Mesendoderm (in vitro differentiated cells): ENCODE measurements at regions not wholly inside any gene's neighbourhood (a gene's known extent, or its start where the extent isn't known, plus 50 kb on each side); places are given as distances from the start of the nearest gene placed in this dataset.

Experiments used
- DNase-seq: peaks from one replicate; pipeline ENCODE4 v3.0.0; 2013
- H2AK5ac ChIP-seq: 2 replicates; pipeline ENCODE4 v1.6.1; 2013; ENCODE audit warnings: low read length, inconsistent platforms
- H2BK120ac ChIP-seq: 2 replicates; pipeline ENCODE4 v1.6.1; 2013; ENCODE audit warnings: low read depth, mild to moderate bottlenecking, low read length, moderate library complexity, mixed read lengths
- H2BK15ac ChIP-seq: replicated peaks from 2 replicates; pipeline ENCODE4 v1.6.1; 2013; ENCODE audit warnings: low read depth, mild to moderate bottlenecking, moderate library complexity
- H2BK5ac ChIP-seq: 2 replicates; pipeline ENCODE4 v1.6.1; 2013; ENCODE audit warnings: low read length, inconsistent platforms
- H3K18ac ChIP-seq: 2 replicates; pipeline ENCODE4 v1.6.1; 2013; ENCODE audit warnings: mild to moderate bottlenecking, low read length, mixed read lengths
- H3K23ac ChIP-seq: one replicate; pipeline ENCODE4 v1.6.1; 2013; ENCODE audit warnings: low read length
- H3K27ac ChIP-seq: 2 replicates; pipeline ENCODE4 v1.5.1; 2013; ENCODE audit warnings: low read depth, mild to moderate bottlenecking, inconsistent platforms, low read length, moderate library complexity
- H3K27me3 ChIP-seq: 2 replicates; pipeline ENCODE4 v1.6.1; 2013; ENCODE audit warnings: low read length, control low read depth, mild to moderate bottlenecking, inconsistent platforms; ENCODE audit not compliant: insufficient read depth, poor library complexity
- H3K36me3 ChIP-seq: 2 replicates; pipeline ENCODE4 v1.6.1; 2013; ENCODE audit warnings: low read length, inconsistent platforms; ENCODE audit not compliant: control insufficient read depth, insufficient read depth
- H3K4ac ChIP-seq: one replicate; pipeline ENCODE4 v1.6.1; 2013; ENCODE audit warnings: low read depth, mild to moderate bottlenecking, low read length, moderate library complexity
- H3K4me1 ChIP-seq: 2 replicates; pipeline ENCODE4 v1.6.1; 2013; ENCODE audit warnings: low read depth, low read length, inconsistent platforms; ENCODE audit not compliant: control insufficient read depth
- H3K4me2 ChIP-seq: 2 replicates; pipeline ENCODE4 v1.6.1; 2013; ENCODE audit warnings: low read length
- H3K4me3 ChIP-seq: 2 replicates; pipeline ENCODE4 v1.5.1; 2013; ENCODE audit warnings: mild to moderate bottlenecking, low read length
- H3K56ac ChIP-seq: one replicate; pipeline ENCODE4 v1.6.1; 2013; ENCODE audit warnings: low read length
- H3K79me1 ChIP-seq: 2 replicates; pipeline ENCODE4 v1.6.1; 2013; ENCODE audit warnings: low read length, inconsistent platforms
- H3K79me2 ChIP-seq: 2 replicates; pipeline ENCODE4 v1.6.1; 2013; ENCODE audit warnings: mild to moderate bottlenecking, low read length; ENCODE audit not compliant: control insufficient read depth, insufficient read depth
- H3K9ac ChIP-seq: 2 replicates; pipeline ENCODE4 v1.6.1; 2013; ENCODE audit warnings: low read length, inconsistent platforms
- H4K5ac ChIP-seq: one replicate; pipeline ENCODE4 v1.6.1; 2013; ENCODE audit warnings: low read length
- H4K8ac ChIP-seq: one replicate; pipeline ENCODE4 v1.6.1; 2013; ENCODE audit warnings: low read depth, mild to moderate bottlenecking, control low read depth, low read length, moderate library complexity
- WGBS: extraction: QIAGEN DNeasy Blood & Tissue Kit; methylation state at CpG from one replicate; pipeline ENCODE4 v1.1.7; 2013; ENCODE audit warnings: low lambda C conversion rate, missing lambda C conversion rate; ENCODE audit not compliant: insufficient coverage; ENCODE audit errors: extremely low coverage; 5-methylcytosine and 5-hydroxymethylcytosine counted together

DNA sequence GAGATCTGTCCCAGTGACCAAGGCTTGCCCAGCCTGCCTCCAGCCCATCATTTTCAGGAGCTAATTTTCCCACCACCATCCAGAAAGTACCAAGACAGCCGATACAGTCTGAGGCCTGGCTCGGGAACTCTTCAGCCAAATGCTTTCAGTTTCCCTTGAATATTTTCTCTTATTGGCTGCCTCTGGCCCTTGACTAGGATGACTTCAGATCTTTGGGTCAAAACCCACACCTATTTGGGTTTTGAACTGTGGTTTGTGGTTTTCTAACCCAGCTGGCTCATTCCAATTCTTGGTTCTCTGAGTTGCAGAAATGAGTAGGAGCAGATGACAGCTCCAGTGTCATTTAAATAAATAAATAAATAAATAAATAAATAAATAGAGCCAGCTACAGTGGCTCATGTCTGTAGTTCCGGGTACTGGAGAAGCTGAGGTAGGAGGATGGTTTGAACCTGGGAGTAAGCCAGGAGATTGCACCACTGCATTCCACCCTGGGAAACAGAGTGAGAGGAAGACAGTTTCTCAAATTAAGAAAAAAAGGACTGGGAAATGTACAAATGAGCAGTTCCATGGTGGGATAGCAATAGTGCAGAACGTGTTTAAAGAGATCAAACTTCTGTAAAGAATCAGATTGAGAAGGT is 465.0 kb upstream of the SOX11 start:
- Histone ChIP-seq H3K36me3 (no peaks in the 10 kb centered on the region), H2BK120ac (no peak overlapping the region), H3K79me1 (no peaks in the 10 kb centered on the region), H3K79me2 (no peaks in the 10 kb centered on the region), H3K18ac (no peak overlapping the region), H4K5ac (no peak overlapping the region), H3K56ac (no peak overlapping the region), H3K23ac (no peak overlapping the region), H2BK15ac (no peak overlapping the region), H3K9ac (no peak overlapping the region), H3K4me3 (no peak overlapping the region), H3K4ac (no peak overlapping the region), H2AK5ac (no peak overlapping the region), H2BK5ac (no peak overlapping the region), H4K8ac (no peak overlapping the region), H3K4me1 (no peaks in the 10 kb centered on the region), H3K4me2 (no peak overlapping the region), H3K27ac (no peak overlapping the region), H3K27me3 (no peaks in the 10 kb centered on the region)
- no CpG with 5 or more reads among the region's 4 CpGs for WGBS
- no peak for DNase-seq

DNA sequence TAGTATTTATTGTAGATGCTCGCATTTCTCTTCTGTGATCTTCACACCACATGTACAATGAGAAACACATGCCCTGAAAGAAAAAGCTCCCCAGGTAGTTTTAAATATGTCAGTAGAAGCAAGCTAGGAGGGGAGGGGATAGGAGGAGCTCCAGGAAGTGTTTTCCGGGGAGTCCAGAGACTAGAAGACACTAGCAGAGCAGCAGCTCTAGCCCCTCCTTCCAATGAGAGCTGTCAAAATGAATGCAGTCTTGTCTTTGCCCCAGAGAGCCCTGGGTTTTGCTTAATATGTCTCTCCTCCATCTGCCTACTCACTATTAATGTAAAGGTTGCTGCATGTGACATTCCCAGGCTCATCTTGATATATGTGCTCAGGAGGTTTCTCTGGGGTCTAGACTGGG is 462.6 kb upstream of the SOX11 start:
- Histone ChIP-seq H3K4me3 (no peak overlapping the region), H4K5ac (no peak overlapping the region), H4K8ac (no peak overlapping the region), H3K4me1 (no peaks in the 10 kb centered on the region), H3K27ac (no peak overlapping the region), H2BK5ac (no peak overlapping the region), H2BK120ac (no peak overlapping the region), H3K27me3 (no peaks in the 10 kb centered on the region), H3K23ac (no peak overlapping the region), H3K4ac (no peak overlapping the region), H3K36me3 (no peaks in the 10 kb centered on the region), H3K79me1 (no peaks in the 10 kb centered on the region), H2BK15ac (no peak overlapping the region), H3K56ac (no peak overlapping the region), H2AK5ac (no peak overlapping the region), H3K9ac (no peak overlapping the region), H3K79me2 (no peaks in the 10 kb centered on the region), H3K18ac (no peak overlapping the region), H3K4me2 (no peak overlapping the region)
- no peak for DNase-seq
- WGBS = no CpG with 5 or more reads among the region's 2 CpGs

- Histone ChIP-seq H3K9ac (no peak overlapping the region), H2BK5ac (no peak overlapping the region), H2AK5ac (no peak overlapping the region), H3K36me3 (no peaks in the 10 kb centered on the region), H3K4me1 (no peaks in the 10 kb centered on the region), H4K8ac (no peak overlapping the region), H3K23ac (no peak overlapping the region), H3K56ac (no peak overlapping the region), H2BK120ac (no peak overlapping the region), H3K18ac (no peak overlapping the region), H2BK15ac (no peak overlapping the region), H4K5ac (no peak overlapping the region), H3K79me1 (no peaks in the 10 kb centered on the region), H3K4me3 (no peak overlapping the region), H3K27me3 (no peaks in the 10 kb centered on the region), H3K79me2 (no peaks in the 10 kb centered on the region), H3K27ac (no peak overlapping the region), H3K4me2 (no peak overlapping the region), H3K4ac (no peak overlapping the region)
- DNase-seq = no peak
- no CpG with 5 or more reads among the region's 8 CpGs for WGBS
Measured at GRCh38 chr2:5230444-5230843, 461.7 kb upstream of the SOX11 start.

DNA sequence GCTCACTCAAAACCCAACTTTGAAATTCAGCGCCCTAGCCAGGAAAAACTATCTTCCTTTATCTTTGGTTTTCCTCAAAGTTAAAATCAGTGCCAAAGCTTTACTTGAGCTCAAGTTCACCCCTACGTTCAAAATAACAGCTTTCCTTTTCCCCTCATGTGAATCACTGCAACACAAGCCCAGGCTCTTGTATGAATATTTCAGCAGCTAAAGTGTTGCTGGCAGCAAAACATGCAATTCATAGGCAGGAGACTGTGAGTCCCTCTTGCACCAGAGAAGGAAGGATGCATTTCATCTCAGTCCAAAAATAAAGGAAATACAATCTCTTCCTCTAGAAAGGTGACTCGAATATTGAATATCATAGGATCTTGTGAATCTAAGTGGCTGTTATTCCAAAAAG is 461.3 kb upstream of the SOX11 start:
- no peak for DNase-seq
- Histone ChIP-seq H3K36me3 (no peaks in the 10 kb centered on the region), H3K27me3 (no peaks in the 10 kb centered on the region), H4K8ac (no peak overlapping the region), H3K4me2 (no peak overlapping the region), H3K79me2 (no peaks in the 10 kb centered on the region), H3K4me1 (no peaks in the 10 kb centered on the region), H2BK15ac (no peak overlapping the region), H3K4me3 (no peak overlapping the region), H2BK5ac (no peak overlapping the region), H3K4ac (no peak overlapping the region), H2BK120ac (no peak overlapping the region), H3K18ac (no peak overlapping the region), H3K56ac (no peak overlapping the region), H3K9ac (no peak overlapping the region), H2AK5ac (no peak overlapping the region), H3K27ac (no peak overlapping the region), H3K23ac (no peak overlapping the region), H3K79me1 (no peaks in the 10 kb centered on the region), H4K5ac (no peak overlapping the region)
- no CpG with 5 or more reads among the region's 3 CpGs for WGBS

DNA sequence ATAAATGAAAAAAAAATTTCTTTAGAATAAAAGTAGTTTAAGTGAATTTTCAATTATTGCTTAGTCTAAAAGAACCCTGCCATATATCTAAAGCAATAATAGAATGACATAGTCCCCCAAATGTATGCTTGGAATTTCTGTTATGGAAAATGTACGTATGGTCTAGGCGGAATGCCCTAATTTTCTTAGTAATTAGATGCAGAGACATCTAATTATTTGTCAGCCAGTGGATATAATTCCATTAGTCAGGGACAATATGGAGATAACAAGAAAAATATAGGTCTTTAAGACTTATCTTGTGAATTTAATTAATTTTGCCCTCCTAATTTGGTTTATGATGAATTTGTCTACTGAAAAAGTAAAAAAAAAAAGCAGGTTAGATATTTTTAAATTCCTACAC is 460.9 kb upstream of the SOX11 start:
- no peak overlapping the region for H3K56ac ChIP-seq
- H3K4ac ChIP-seq = no peak overlapping the region
- no peak overlapping the region for H2AK5ac ChIP-seq
- H2BK120ac ChIP-seq = no peak overlapping the region
- no peaks in the 10 kb centered on the region for H3K36me3 ChIP-seq
- no peak overlapping the region for H3K4me3 ChIP-seq
- no CpG with 5 or more reads among the region's 2 CpGs for WGBS
- H3K4me1 ChIP-seq = no peaks in the 10 kb centered on the region
- H4K5ac ChIP-seq = no peak overlapping the region
- H3K9ac ChIP-seq = no peak overlapping the region
- no peaks in the 10 kb centered on the region for H3K27me3 ChIP-seq
- H3K18ac ChIP-seq = no peak overlapping the region
- no peak overlapping the region for H4K8ac ChIP-seq
- no peak overlapping the region for H3K4me2 ChIP-seq
- no peaks in the 10 kb centered on the region for H3K79me2 ChIP-seq
- H2BK5ac ChIP-seq = no peak overlapping the region
- H3K23ac ChIP-seq = no peak overlapping the region
- no peak overlapping the region for H3K27ac ChIP-seq
- no peaks in the 10 kb centered on the region for H3K79me1 ChIP-seq
- no peak overlapping the region for H2BK15ac ChIP-seq
- no peak for DNase-seq

DNA sequence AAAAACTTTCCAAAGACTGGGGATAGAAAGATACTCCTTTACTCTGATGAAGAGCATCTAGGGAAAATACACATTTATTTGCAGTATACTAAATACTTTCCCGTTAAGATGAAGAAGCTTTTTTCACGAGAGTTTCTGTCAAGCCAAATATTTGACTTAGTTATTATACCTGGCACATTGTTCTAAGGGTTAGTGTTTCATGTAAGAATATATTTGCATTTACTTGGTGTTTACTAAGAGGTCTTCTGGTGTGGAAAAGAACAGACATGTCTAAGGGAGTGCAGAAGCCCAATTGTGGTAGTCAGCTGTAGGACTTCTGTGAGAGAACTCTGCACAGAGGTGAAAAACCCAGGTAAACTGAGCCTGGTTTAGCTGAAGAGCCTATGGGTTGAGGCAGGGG is 457.6 kb upstream of the SOX11 start:
- H2AK5ac ChIP-seq = no peak overlapping the region
- H4K8ac ChIP-seq = no peak overlapping the region
- no peaks in the 10 kb centered on the region for H3K79me1 ChIP-seq
- no peaks in the 10 kb centered on the region for H3K36me3 ChIP-seq
- H3K56ac ChIP-seq = no peak overlapping the region
- WGBS = no CpG with 5 or more reads among the region's 2 CpGs
- no peak overlapping the region for H3K4me2 ChIP-seq
- no peak overlapping the region for H4K5ac ChIP-seq
- H3K9ac ChIP-seq = no peak overlapping the region
- no peak overlapping the region for H3K23ac ChIP-seq
- no peak overlapping the region for H3K18ac ChIP-seq
- H3K79me2 ChIP-seq = no peaks in the 10 kb centered on the region
- no peak overlapping the region for H2BK120ac ChIP-seq
- H2BK15ac ChIP-seq = no peak overlapping the region
- no peak overlapping the region for H2BK5ac ChIP-seq
- H3K4me1 ChIP-seq = no peaks in the 10 kb centered on the region
- no peak overlapping the region for H3K4ac ChIP-seq
- no peak overlapping the region for H3K27ac ChIP-seq
- H3K27me3 ChIP-seq = no peaks in the 10 kb centered on the region
- no peak for DNase-seq
- H3K4me3 ChIP-seq = no peak overlapping the region
